ENCODE measurements at regions not wholly inside any gene's neighbourhood (a gene's known extent, or its start where the extent isn't known, plus 50 kb on each side); places are given as distances from the start of the nearest gene placed in this dataset.

GRCh38 chr4:28776004-28776403 is 1915.4 kb downstream of the STIM2 start:
- DNase-seq (ENCODE audit: low read depth in 1 of 2, low spot score in 1 of 2) = no peak

DNA sequence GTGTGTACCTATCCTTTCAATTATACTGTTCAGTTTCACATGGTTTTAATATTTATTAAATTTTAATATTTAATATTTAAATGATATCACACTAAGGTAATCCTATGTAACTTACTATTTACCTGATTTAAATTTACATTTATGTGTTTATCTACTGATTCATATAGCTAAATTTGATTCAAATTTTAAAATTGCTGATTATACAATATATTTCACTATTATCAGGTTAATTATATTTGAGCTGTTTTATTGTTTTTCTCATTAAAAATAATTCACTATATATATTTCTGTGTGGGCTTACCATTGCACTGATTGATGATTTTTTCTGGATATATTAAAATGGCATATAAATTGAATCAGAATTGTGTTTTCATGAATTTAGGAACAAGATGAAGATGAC is 1923.5 kb downstream of the STIM2 start:
- H3K27me3 ChIP-seq (ENCODE audit: insufficient read depth, poor library complexity, severe bottlenecking) = no peaks in the 10 kb centered on the region
- no peak overlapping the region for H3K4me3 ChIP-seq (replicated peaks; ENCODE audit: insufficient read depth, low read length)
- TF ChIP-seq GABPA (IDR thresholded peaks at IDR 0.05; ENCODE audit: low read depth) (no peak), SPI1 (IDR thresholded peaks at IDR 0.05; ENCODE audit: borderline replicate concordance, low read depth) (no peak), REST (IDR thresholded peaks at IDR 0.05; ENCODE audit: insufficient replicate concordance, low read depth) (no peak), POLR2AphosphoS5 (IDR thresholded peaks at IDR 0.05; ENCODE audit: low read depth) (no peak)
- TF ChIP-seq, protein P1, sequence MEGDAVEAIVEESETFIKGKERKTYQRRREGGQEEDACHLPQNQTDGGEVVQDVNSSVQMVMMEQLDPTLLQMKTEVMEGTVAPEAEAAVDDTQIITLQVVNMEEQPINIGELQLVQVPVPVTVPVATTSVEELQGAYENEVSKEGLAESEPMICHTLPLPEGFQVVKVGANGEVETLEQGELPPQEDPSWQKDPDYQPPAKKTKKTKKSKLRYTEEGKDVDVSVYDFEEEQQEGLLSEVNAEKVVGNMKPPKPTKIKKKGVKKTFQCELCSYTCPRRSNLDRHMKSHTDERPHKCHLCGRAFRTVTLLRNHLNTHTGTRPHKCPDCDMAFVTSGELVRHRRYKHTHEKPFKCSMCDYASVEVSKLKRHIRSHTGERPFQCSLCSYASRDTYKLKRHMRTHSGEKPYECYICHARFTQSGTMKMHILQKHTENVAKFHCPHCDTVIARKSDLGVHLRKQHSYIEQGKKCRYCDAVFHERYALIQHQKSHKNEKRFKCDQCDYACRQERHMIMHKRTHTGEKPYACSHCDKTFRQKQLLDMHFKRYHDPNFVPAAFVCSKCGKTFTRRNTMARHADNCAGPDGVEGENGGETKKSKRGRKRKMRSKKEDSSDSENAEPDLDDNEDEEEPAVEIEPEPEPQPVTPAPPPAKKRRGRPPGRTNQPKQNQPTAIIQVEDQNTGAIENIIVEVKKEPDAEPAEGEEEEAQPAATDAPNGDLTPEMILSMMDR (IDR thresholded peaks at IDR 0.05; ENCODE audit: insufficient read depth, low read length) = no peak
- no peak overlapping the region for H3K27ac ChIP-seq (replicated peaks)
- no peak for DNase-seq (ENCODE audit: low read depth in 1 of 2, low spot score in 1 of 2)

More at GRCh38 chr4:28776004-28776403, 1915.4 kb downstream of the STIM2 start:
- H3K27me3 ChIP-seq (ENCODE audit: insufficient read depth, poor library complexity, severe bottlenecking) = no peaks in the 10 kb centered on the region
- H3K27ac ChIP-seq (replicated peaks) = no peak overlapping the region
- TF ChIP-seq, protein P1 (IDR thresholded peaks at IDR 0.05; ENCODE audit: insufficient read depth, low read length) = no peak
- no peak for TF ChIP-seq REST (IDR thresholded peaks at IDR 0.05; ENCODE audit: insufficient replicate concordance, low read depth)
- no peak for TF ChIP-seq SPI1 (IDR thresholded peaks at IDR 0.05; ENCODE audit: borderline replicate concordance, low read depth)
- no peak for TF ChIP-seq GABPA (IDR thresholded peaks at IDR 0.05; ENCODE audit: low read depth)
- no peak for TF ChIP-seq POLR2AphosphoS5 (IDR thresholded peaks at IDR 0.05; ENCODE audit: low read depth)
- no peak overlapping the region for H3K4me3 ChIP-seq (replicated peaks; ENCODE audit: insufficient read depth, low read length)

GRCh38 chr4:28787947-28788346 is 1927.3 kb downstream of the STIM2 start:
- no peak for TF ChIP-seq GABPA (IDR thresholded peaks at IDR 0.05; ENCODE audit: low read depth)
- H3K27me3 ChIP-seq (ENCODE audit: insufficient read depth, poor library complexity, severe bottlenecking) = no peaks in the 10 kb centered on the region
- H3K27ac ChIP-seq (replicated peaks) = no peak overlapping the region
- DNase-seq (ENCODE audit: low read depth in 1 of 2, low spot score in 1 of 2) = no peak
- H3K4me3 ChIP-seq (replicated peaks; ENCODE audit: insufficient read depth, low read length) = no peak overlapping the region

GRCh38 chr4:28788929-28789490 is 1928.4 kb downstream of the STIM2 start:
- no peak for TF ChIP-seq POLR2AphosphoS5 (IDR thresholded peaks at IDR 0.05; ENCODE audit: low read depth)
- TF ChIP-seq, protein P1 (IDR thresholded peaks at IDR 0.05; ENCODE audit: insufficient read depth, low read length) = no peak
- no peak for DNase-seq (ENCODE audit: low read depth in 1 of 2, low spot score in 1 of 2)

More at GRCh38 chr4:28788929-28789490, 1928.4 kb downstream of the STIM2 start:
- no peaks in the 10 kb centered on the region for H3K27me3 ChIP-seq (ENCODE audit: insufficient read depth, poor library complexity, severe bottlenecking)
- no peak overlapping the region for H3K4me3 ChIP-seq (replicated peaks; ENCODE audit: insufficient read depth, low read length)
- no peak overlapping the region for H3K27ac ChIP-seq (replicated peaks)

Measured in HL-60 (cell line).